ENCODE measurements at regions not wholly inside any gene's neighbourhood (a gene's known extent, or its start where the extent isn't known, plus 50 kb on each side); places are given as distances from the start of the nearest gene placed in this dataset.

GRCh38 chr18:5630057-5630899, 86.5 kb upstream of the EPB41L3 start:
- TF ChIP-seq CTCF (IDR thresholded peaks at IDR 0.05) (no peak), POLR2A (IDR thresholded peaks at IDR 0.05) (peak; percentile 59), EP300 (IDR thresholded peaks at IDR 0.05) (no peak)

Measured in ovary (tissue), 3 donors.